T-helper 2 cell treated with Interferon-gamma antibody and Interleukin-4, amounts not matched to agents 5 μg/mL and 100 μg/mL, for 36 hours (primary cell): ENCODE measurements at regions not wholly inside any gene's neighbourhood (a gene's known extent, or its start where the extent isn't known, plus 50 kb on each side); places are given as distances from the start of the nearest gene placed in this dataset.
"Not testable (repeated sequence)": the region's sequence is repeated elsewhere in the genome, so short reads cannot be mapped to it uniquely, and the experiment has no call there.

ENCODE experiments used
- DNase-seq: peaks from one replicate; pipeline ENCODE4 v3.0.0; 2021; ENCODE audit warnings: low spot score
- H3K27ac Mint-ChIP-seq: one replicate; pipeline ENCODE4 v1.8.0; 2021; ENCODE audit warnings: mild to moderate bottlenecking, mixed read lengths
- H3K27me3 Mint-ChIP-seq: one replicate; pipeline ENCODE4 v1.8.0; 2021; ENCODE audit warnings: low read depth, mixed read lengths
- H3K36me3 Mint-ChIP-seq: one replicate; pipeline ENCODE4 v1.8.0; 2021; ENCODE audit warnings: low read depth, mixed read lengths
- H3K4me1 Mint-ChIP-seq: one replicate; pipeline ENCODE4 v1.8.0; 2021; ENCODE audit warnings: low read depth, mixed read lengths
- H3K4me3 Mint-ChIP-seq: one replicate; pipeline ENCODE4 v1.8.0; 2022; ENCODE audit warnings: mild to moderate bottlenecking, moderate library complexity, mixed read lengths
- H3K9me3 Mint-ChIP-seq: one replicate; pipeline ENCODE4 v1.8.0; 2021; ENCODE audit warnings: mixed read lengths

- H3K27me3 Mint-ChIP-seq: no peaks in the 10 kb centered on the region
- no peak for DNase-seq
- H3K4me1 Mint-ChIP-seq: no peaks in the 10 kb centered on the region
- no peaks in the 10 kb centered on the region for H3K36me3 Mint-ChIP-seq
- no peak overlapping the region for H3K4me3 Mint-ChIP-seq
- H3K27ac Mint-ChIP-seq: no peak overlapping the region
- peaks cover 21% of the 10 kb centered on the region for H3K9me3 Mint-ChIP-seq
These were observed 783.4 kb upstream of the MIR17HG start for GRCh38 chr13:90564096-90564495.

GRCh38 chr13:90564566-90564965, 782.9 kb upstream of the MIR17HG start:
- no peak for DNase-seq
- Mint-ChIP-seq H3K4me1 (no peaks in the 10 kb centered on the region), H3K36me3 (no peaks in the 10 kb centered on the region), H3K4me3 (no peak overlapping the region), H3K9me3 (peaks cover 17% of the 10 kb centered on the region), H3K27ac (no peak overlapping the region), H3K27me3 (no peaks in the 10 kb centered on the region)

GRCh38 chr13:90565985-90566713, 781.3 kb upstream of the MIR17HG start:
- Mint-ChIP-seq H3K27ac (no peak overlapping the region), H3K4me3 (no peak overlapping the region)

GRCh38 chr13:90568165-90568564, 779.3 kb upstream of the MIR17HG start:
- no peak for DNase-seq
- peaks cover 10% of the 10 kb centered on the region for H3K9me3 Mint-ChIP-seq
- H3K4me3 Mint-ChIP-seq: no peak overlapping the region
- H3K36me3 Mint-ChIP-seq: no peaks in the 10 kb centered on the region
- no peaks in the 10 kb centered on the region for H3K4me1 Mint-ChIP-seq
- no peaks in the 10 kb centered on the region for H3K27me3 Mint-ChIP-seq
- no peak overlapping the region for H3K27ac Mint-ChIP-seq

More at GRCh38 chr13:90565985-90566713, 781.3 kb upstream of the MIR17HG start:
- Mint-ChIP-seq H3K9me3 (peaks cover 13% of the 10 kb centered on the region), H3K36me3 (no peaks in the 10 kb centered on the region), H3K27me3 (no peaks in the 10 kb centered on the region), H3K4me1 (no peaks in the 10 kb centered on the region)
- no peak for DNase-seq

- H3K4me3 Mint-ChIP-seq: no peak overlapping the region
- H3K4me1 Mint-ChIP-seq: no peaks in the 10 kb centered on the region
- no peaks in the 10 kb centered on the region for H3K27me3 Mint-ChIP-seq
- DNase-seq: no peak
- no peaks in the 10 kb centered on the region for H3K36me3 Mint-ChIP-seq
- no peak overlapping the region for H3K27ac Mint-ChIP-seq
- H3K9me3 Mint-ChIP-seq: peaks cover 32% of the 10 kb centered on the region
These were observed 771.4 kb upstream of the MIR17HG start for GRCh38 chr13:90576067-90576466.

GRCh38 chr13:90577726-90578125, 769.8 kb upstream of the MIR17HG start:
- H3K27ac Mint-ChIP-seq: no peak overlapping the region
- no peaks in the 10 kb centered on the region for H3K36me3 Mint-ChIP-seq
- H3K9me3 Mint-ChIP-seq: peaks cover 28% of the 10 kb centered on the region
- H3K27me3 Mint-ChIP-seq: no peaks in the 10 kb centered on the region
- H3K4me1 Mint-ChIP-seq: no peaks in the 10 kb centered on the region
- no peak for DNase-seq
- H3K4me3 Mint-ChIP-seq: no peak overlapping the region

DNA sequence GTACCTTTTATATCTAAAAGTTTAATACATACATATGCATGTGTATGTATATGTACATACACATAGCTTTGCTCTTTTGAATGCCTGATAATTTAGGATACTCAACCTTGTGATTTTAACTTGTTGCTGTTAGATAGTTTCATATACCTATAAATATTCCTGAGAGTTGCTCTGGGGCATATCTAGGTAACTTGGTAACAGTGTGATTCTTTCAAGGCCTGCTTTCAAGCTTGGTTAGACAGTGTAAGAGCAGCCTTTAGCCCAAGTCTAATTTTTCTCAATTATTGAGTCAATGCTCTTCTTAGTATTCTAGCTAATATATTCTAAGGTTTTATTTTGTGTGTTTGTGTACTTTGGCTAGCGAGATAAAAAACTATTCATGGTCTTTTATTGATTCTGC, 762.1 kb upstream of the MIR17HG start:
- no peak for DNase-seq
- H3K36me3 Mint-ChIP-seq: no peaks in the 10 kb centered on the region
- H3K4me1 Mint-ChIP-seq: no peaks in the 10 kb centered on the region
- no peak overlapping the region for H3K4me3 Mint-ChIP-seq
- H3K27me3 Mint-ChIP-seq: no peaks in the 10 kb centered on the region
- peaks cover 11% of the 10 kb centered on the region for H3K9me3 Mint-ChIP-seq
- H3K27ac Mint-ChIP-seq: no peak overlapping the region

GRCh38 chr13:90591260-90591926, 756.1 kb upstream of the MIR17HG start:
- Mint-ChIP-seq H3K4me1 (no peaks in the 10 kb centered on the region), H3K9me3 (peaks cover 20% of the 10 kb centered on the region), H3K27ac (no peak overlapping the region), H3K36me3 (no peaks in the 10 kb centered on the region), H3K4me3 (no peak overlapping the region), H3K27me3 (no peaks in the 10 kb centered on the region)
- DNase-seq: no peak

DNA sequence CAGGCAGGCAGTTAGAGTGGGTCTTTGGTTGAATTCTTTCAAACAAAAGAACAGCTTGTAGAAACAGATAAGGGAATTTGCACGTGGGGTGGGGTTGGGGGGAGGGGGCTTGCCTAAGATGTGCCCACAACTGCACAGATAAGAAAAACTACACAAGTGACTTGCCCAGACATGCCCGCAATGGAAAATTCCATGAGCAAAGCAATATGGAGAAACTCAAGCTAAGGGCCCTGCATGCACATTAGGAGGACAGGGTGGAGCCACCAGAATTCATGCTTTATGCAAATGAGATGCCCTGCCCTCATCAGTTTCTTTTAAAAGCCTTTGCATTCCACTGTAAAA, 755.6 kb upstream of the MIR17HG start:
- no peaks in the 10 kb centered on the region for H3K27me3 Mint-ChIP-seq
- no peaks in the 10 kb centered on the region for H3K36me3 Mint-ChIP-seq
- H3K4me3 Mint-ChIP-seq: no peak overlapping the region
- no peaks in the 10 kb centered on the region for H3K4me1 Mint-ChIP-seq
- DNase-seq: no peak
- peaks cover 20% of the 10 kb centered on the region for H3K9me3 Mint-ChIP-seq
- H3K27ac Mint-ChIP-seq: no peak overlapping the region

DNA sequence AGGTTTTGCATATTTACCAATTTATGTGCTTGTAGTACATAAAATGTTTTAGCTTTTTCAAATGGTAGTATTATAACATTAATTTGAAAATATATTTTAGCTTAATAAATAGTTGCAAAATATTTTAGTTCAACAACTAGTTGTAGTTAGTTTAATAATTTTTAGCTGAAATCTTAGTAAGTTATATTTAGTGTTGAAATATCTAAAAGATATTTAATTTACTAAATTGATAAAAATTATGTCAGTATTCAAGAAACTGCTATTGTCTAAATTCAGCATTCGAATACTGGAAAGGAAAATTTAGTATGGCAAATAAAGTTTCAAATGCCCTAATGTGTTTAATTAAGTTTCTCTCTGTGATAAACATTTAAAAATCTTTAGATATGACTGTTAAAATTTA, 754.5 kb upstream of the MIR17HG start:
- no peak for DNase-seq
- no peak overlapping the region for H3K4me3 Mint-ChIP-seq
- H3K4me1 Mint-ChIP-seq: no peaks in the 10 kb centered on the region
- H3K27me3 Mint-ChIP-seq: no peaks in the 10 kb centered on the region
- H3K9me3 Mint-ChIP-seq: peaks cover 20% of the 10 kb centered on the region
- H3K27ac Mint-ChIP-seq: no peak overlapping the region
- H3K36me3 Mint-ChIP-seq: no peaks in the 10 kb centered on the region

GRCh38 chr13:90594681-90595080, 752.8 kb upstream of the MIR17HG start:
- H3K27me3 Mint-ChIP-seq: no peaks in the 10 kb centered on the region
- peaks cover 25% of the 10 kb centered on the region for H3K9me3 Mint-ChIP-seq
- H3K4me1 Mint-ChIP-seq: no peaks in the 10 kb centered on the region

DNA sequence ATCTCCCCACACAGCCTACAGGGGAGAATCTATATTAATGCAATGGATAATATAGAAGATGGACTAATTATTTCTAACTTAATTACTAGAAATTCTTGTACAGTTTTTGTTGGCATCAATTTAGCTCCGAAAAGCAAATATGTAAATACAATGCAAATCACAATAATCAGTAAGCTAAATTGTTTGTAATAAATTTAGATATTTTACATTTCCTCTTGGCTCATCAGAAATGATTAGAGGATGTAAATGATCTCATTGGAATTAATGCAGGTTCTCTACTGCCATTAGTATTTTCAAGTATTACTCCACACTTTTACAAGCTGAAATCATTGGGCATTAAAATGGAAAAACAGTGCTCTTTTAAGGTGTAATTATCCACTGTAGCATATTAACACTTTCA, 741.8 kb upstream of the MIR17HG start:
- Mint-ChIP-seq H3K27ac (no peak overlapping the region), H3K27me3 (no peaks in the 10 kb centered on the region), H3K9me3 (peaks cover 14% of the 10 kb centered on the region), H3K4me1 (no peaks in the 10 kb centered on the region), H3K4me3 (no peak overlapping the region), H3K36me3 (no peaks in the 10 kb centered on the region)
- DNase-seq: no peak

More at GRCh38 chr13:90594681-90595080, 752.8 kb upstream of the MIR17HG start:
- DNase-seq: no peak
- Mint-ChIP-seq H3K4me3 (no peak overlapping the region), H3K27ac (no peak overlapping the region), H3K36me3 (no peaks in the 10 kb centered on the region)

GRCh38 chr13:90606921-90607320, 740.6 kb upstream of the MIR17HG start:
- not testable (repeated sequence) for H3K4me1 Mint-ChIP-seq, H3K4me3 Mint-ChIP-seq, H3K36me3 Mint-ChIP-seq, DNase-seq, H3K27ac Mint-ChIP-seq, H3K27me3 Mint-ChIP-seq
- peaks cover 14% of the 10 kb centered on the region for H3K9me3 Mint-ChIP-seq

DNA sequence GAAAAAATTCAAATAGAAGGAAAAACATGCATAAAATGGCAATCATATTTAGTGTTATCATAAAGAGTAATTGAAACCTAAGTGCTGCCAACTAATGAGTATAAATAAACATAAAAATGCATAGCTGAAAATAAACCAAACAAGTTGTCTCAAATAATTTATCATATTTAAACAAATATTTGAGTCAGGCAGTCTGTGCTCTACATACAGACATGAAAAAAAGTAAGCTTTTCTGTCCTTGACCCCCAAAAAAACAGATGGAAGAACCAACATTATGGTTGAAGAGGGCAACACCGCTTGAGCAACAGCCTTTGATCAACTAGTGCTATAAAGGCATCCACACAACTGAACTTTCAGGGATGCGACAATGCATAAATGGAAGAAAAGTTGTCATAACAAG, 735.1 kb upstream of the MIR17HG start:
- peaks cover 22% of the 10 kb centered on the region for H3K9me3 Mint-ChIP-seq
- no peak overlapping the region for H3K4me3 Mint-ChIP-seq
- no peak overlapping the region for H3K27ac Mint-ChIP-seq
- H3K27me3 Mint-ChIP-seq: no peaks in the 10 kb centered on the region
- no peaks in the 10 kb centered on the region for H3K36me3 Mint-ChIP-seq
- DNase-seq: no peak
- no peaks in the 10 kb centered on the region for H3K4me1 Mint-ChIP-seq
